ENCODE measurements at regions not wholly inside any gene's neighbourhood (a gene's known extent, or its start where the extent isn't known, plus 50 kb on each side); places are given as distances from the start of the nearest gene placed in this dataset.

GRCh38 chr2:64398516-64399129 lies 55.3 kb upstream of the LGALSL start:
- no peaks in the 10 kb centered on the region for H3F3A ChIP-seq (ENCODE audit: insufficient read depth, low read length, poor library complexity, severe bottlenecking)
- H3K79me2 ChIP-seq (replicated peaks; ENCODE audit: insufficient read depth, low read length) = no peaks in the 10 kb centered on the region
- H3K9ac ChIP-seq (ENCODE audit: low read length) = no peak overlapping the region
- no peak overlapping the region for H3K4me2 ChIP-seq (ENCODE audit: low read length)
- H3K27me3 ChIP-seq (ENCODE audit: insufficient read depth, low read depth, low read length) = no peaks in the 10 kb centered on the region
- TF ChIP-seq MXI1 (conservative IDR thresholded peaks at IDR 0.05; ENCODE audit: poor library complexity, severe bottlenecking) (no peak), SMC3 (conservative IDR thresholded peaks at IDR 0.05; ENCODE audit: poor library complexity) (no peak), EP300 (conservative IDR thresholded peaks at IDR 0.05; ENCODE audit: poor library complexity, severe bottlenecking) (no peak), EZH2 (IDR thresholded peaks at IDR 0.05; ENCODE audit: borderline replicate concordance, insufficient read depth, low read length, poor library complexity, severe bottlenecking) (no peak), REST (IDR thresholded peaks at IDR 0.05; ENCODE audit: borderline replicate concordance) (no peak), POLR2AphosphoS5 (IDR thresholded peaks at IDR 0.05) (no peak), TAF1 (IDR thresholded peaks at IDR 0.05; ENCODE audit: low read depth) (no peak), RAD21 (conservative IDR thresholded peaks at IDR 0.05) (no peak), CTCF (IDR thresholded peaks at IDR 0.05; ENCODE audit: poor library complexity, severe bottlenecking) (no peak)
- no peak overlapping the region for H2AFZ ChIP-seq (ENCODE audit: low read depth, low read length)
- no peaks in the 10 kb centered on the region for H3K9me3 ChIP-seq (ENCODE audit: low read length)
- H3K4me3 ChIP-seq (ENCODE audit: low read length) = no peak overlapping the region
- no peaks in the 10 kb centered on the region for H3K9me2 ChIP-seq (ENCODE audit: insufficient read depth, low read length)
- H4K20me1 ChIP-seq (ENCODE audit: insufficient read depth) = no peaks in the 10 kb centered on the region
- no peak overlapping the region for H3K27ac ChIP-seq (ENCODE audit: low read length)
- no peaks in the 10 kb centered on the region for H3K36me3 ChIP-seq (ENCODE audit: insufficient read depth, low read length)

- no peak for TF ChIP-seq EP300 (conservative IDR thresholded peaks at IDR 0.05; ENCODE audit: poor library complexity, severe bottlenecking)
- TF ChIP-seq SMC3 (conservative IDR thresholded peaks at IDR 0.05; ENCODE audit: poor library complexity) = no peak
- TF ChIP-seq EZH2 (IDR thresholded peaks at IDR 0.05; ENCODE audit: borderline replicate concordance, insufficient read depth, low read length, poor library complexity, severe bottlenecking) = no peak
- no peak for TF ChIP-seq TAF1 (IDR thresholded peaks at IDR 0.05; ENCODE audit: low read depth)
- TF ChIP-seq REST (IDR thresholded peaks at IDR 0.05; ENCODE audit: borderline replicate concordance) = no peak
- no peak for TF ChIP-seq POLR2AphosphoS5 (IDR thresholded peaks at IDR 0.05)
- no peak for TF ChIP-seq MXI1 (conservative IDR thresholded peaks at IDR 0.05; ENCODE audit: poor library complexity, severe bottlenecking)
- TF ChIP-seq CTCF (IDR thresholded peaks at IDR 0.05; ENCODE audit: poor library complexity, severe bottlenecking) = no peak
- no peak for TF ChIP-seq RAD21 (conservative IDR thresholded peaks at IDR 0.05)
- no peak overlapping the region for H3K9ac ChIP-seq (ENCODE audit: low read length)
- no peaks in the 10 kb centered on the region for H3K9me2 ChIP-seq (ENCODE audit: insufficient read depth, low read length)
- H3K27me3 ChIP-seq (ENCODE audit: insufficient read depth, low read depth, low read length) = no peaks in the 10 kb centered on the region
- no peaks in the 10 kb centered on the region for H3F3A ChIP-seq (ENCODE audit: insufficient read depth, low read length, poor library complexity, severe bottlenecking)
- no peak overlapping the region for H3K4me2 ChIP-seq (ENCODE audit: low read length)
- no peaks in the 10 kb centered on the region for H4K20me1 ChIP-seq (ENCODE audit: insufficient read depth)
- no peak overlapping the region for H3K27ac ChIP-seq (ENCODE audit: low read length)
- H3K9me3 ChIP-seq (ENCODE audit: low read length) = no peaks in the 10 kb centered on the region
- H3K36me3 ChIP-seq (ENCODE audit: insufficient read depth, low read length) = no peaks in the 10 kb centered on the region
- no peak overlapping the region for H3K4me3 ChIP-seq (ENCODE audit: low read length)
- H2AFZ ChIP-seq (ENCODE audit: low read depth, low read length) = no peak overlapping the region
- H3K79me2 ChIP-seq (replicated peaks; ENCODE audit: insufficient read depth, low read length) = no peaks in the 10 kb centered on the region
Observed at GRCh38 chr2:64399521-64399920, 54.4 kb upstream of the LGALSL start.
